SK-N-SH (cell line): ENCODE measurements at regions not wholly inside any gene's neighbourhood (a gene's known extent, or its start where the extent isn't known, plus 50 kb on each side); places are given as distances from the start of the nearest gene placed in this dataset.

Experiments used
- CTCF ChIA-PET: fragments of 300-600, 350-600 bp; formaldehyde crosslinking; extraction: SDS; loops from one replicate; lab custom pipeline; 2021; lab: Yijun Ruan, JAX
- POLR2A ChIA-PET: fragments of 350-600 bp; sonication (Branson Sonifier 250); formaldehyde crosslinking; extraction: SDS; loops from one replicate; lab custom pipeline; 2020; ENCODE audit warnings: antibody characterized with exemption, inconsistent platforms; lab: Yijun Ruan, JAX
- DNase-seq: peaks from one replicate; pipeline ENCODE4 v3.0.0; 2012
- H2AFZ ChIP-seq: fragments of 200-600 bp; sonication (generic); 2 replicates; pipeline ENCODE4 v1.8.1; 2016; ENCODE audit warnings: antibody characterized with exemption, mild to moderate bottlenecking, low read depth
- H3F3A ChIP-seq: fragments of 200-600 bp; sonication (generic); replicated peaks from 2 replicates; pipeline ENCODE3; 2016; ENCODE audit warnings: antibody characterized with exemption, mild to moderate bottlenecking; ENCODE audit not compliant: insufficient read depth
- H3K27ac ChIP-seq, 2 experiments: fragments of 200-500 bp in 1 of 2; fragments of 200-600 bp in 1 of 2; sonication (Bioruptor generic) in 1 of 2; sonication (generic), shearing (Covaris generic) in 1 of 2; 2 replicates each; pipeline versions ENCODE4 v1.5.1 to v1.6.1; 2014 to 2016; ENCODE audit warnings: low read depth in 2 of 2, inconsistent platforms in 1 of 2, low read length in 1 of 2, mild to moderate bottlenecking in 1 of 2, mixed read lengths in 1 of 2
- H3K27me3 ChIP-seq: fragments of 200-600 bp; sonication (generic), shearing (Covaris generic); 2 replicates; pipeline ENCODE4 v1.6.1; 2016; ENCODE audit warnings: mixed run types; ENCODE audit not compliant: insufficient read depth
- H3K36me3 ChIP-seq, 2 experiments: fragments of 200-500 bp in 1 of 2; fragments of 200-600 bp in 1 of 2; sonication (Bioruptor generic) in 1 of 2; sonication (generic) in 1 of 2; replicated peaks in 1 of 2; 2 replicates each; pipeline versions ENCODE3 to v1.5.1; 2014 to 2016; ENCODE audit warnings: low read length in 1 of 2, mild to moderate bottlenecking in 1 of 2; ENCODE audit not compliant: insufficient read depth in 2 of 2, control insufficient read depth in 1 of 2
- H3K4me1 ChIP-seq, 2 experiments: fragments of 200-500 bp in 1 of 2; fragments of 200-600 bp in 1 of 2; sonication (Bioruptor generic) in 1 of 2; sonication (generic), shearing (Covaris generic) in 1 of 2; 2 replicates each; pipeline versions ENCODE4 v1.5.1 to v1.6.1; 2014 to 2016; ENCODE audit warnings: low read depth in 1 of 2, low read length in 1 of 2, mixed run types in 1 of 2; ENCODE audit not compliant: insufficient read depth in 2 of 2, control insufficient read depth in 1 of 2
- H3K4me2 ChIP-seq: fragments of 200-600 bp; sonication (generic), shearing (Covaris generic); 2 replicates; pipeline ENCODE4 v1.6.1; 2017; ENCODE audit warnings: mixed run types
- H3K4me3 ChIP-seq, 2 experiments: fragments of 200-500 bp in 1 of 2; fragments of 200-600 bp in 1 of 2; sonication (Bioruptor generic) in 1 of 2; sonication (generic), shearing (Covaris generic) in 1 of 2; 2 replicates each; pipeline versions ENCODE4 v1.5.1 to v1.8.1; 2014 to 2016; ENCODE audit warnings: low read depth in 2 of 2, inconsistent platforms in 1 of 2, low read length in 1 of 2, mild to moderate bottlenecking in 1 of 2, mixed read lengths in 1 of 2, moderate library complexity in 1 of 2
- H3K79me2 ChIP-seq: fragments of 200-600 bp; sonication (generic); 2 replicates; pipeline ENCODE4 v1.8.1; 2017; ENCODE audit warnings: mild to moderate bottlenecking; ENCODE audit not compliant: insufficient read depth
- H3K9ac ChIP-seq: fragments of 200-600 bp; sonication (generic); 2 replicates; pipeline ENCODE4 v1.6.1; 2017; ENCODE audit warnings: mixed run types
- H3K9me2 ChIP-seq: fragments of 200-600 bp; sonication (generic); 2 replicates; pipeline ENCODE4 v1.6.1; 2017; ENCODE audit warnings: mixed run types
- H3K9me3 ChIP-seq: fragments of 200-600 bp; sonication (generic); 2 replicates; pipeline ENCODE4 v1.6.1; 2017; ENCODE audit warnings: mixed run types, mild to moderate bottlenecking, moderate library complexity
- H4K20me1 ChIP-seq: fragments of 200-600 bp; sonication (generic); 2 replicates; pipeline ENCODE4 v1.6.1; 2017; ENCODE audit warnings: mild to moderate bottlenecking, mixed run types; ENCODE audit not compliant: insufficient read depth
- CTCF ChIP-seq: fragments of 200-600 bp; sonication (generic); IDR thresholded peaks from 2 replicates; pipeline ENCODE4 v1.6.1; 2017; ENCODE audit warnings: antibody characterized with exemption, mild to moderate bottlenecking, moderate library complexity
- ELF1 ChIP-seq: IDR thresholded peaks from 2 replicates; pipeline ENCODE4 v1.4.0; 2012
- FOSL2 ChIP-seq: IDR thresholded peaks from 2 replicates; pipeline ENCODE4 v1.4.0; 2012; ENCODE audit warnings: low read depth, mild to moderate bottlenecking, moderate library complexity, borderline replicate concordance
- FOXJ3 ChIP-seq: sonication (generic); formaldehyde crosslinking; IDR thresholded peaks from 2 replicates; pipeline ENCODE4 v1.5.1; 2020; ENCODE audit warnings: mild to moderate bottlenecking, missing genetic modification reagents
- GATA2 ChIP-seq: sonication (generic); formaldehyde crosslinking; IDR thresholded peaks from 2 replicates; pipeline ENCODE4 v1.5.0; 2020; ENCODE audit warnings: mild to moderate bottlenecking, missing genetic modification reagents
- JUND ChIP-seq: IDR thresholded peaks from 2 replicates; pipeline ENCODE4 v1.4.0; 2012
- MAX ChIP-seq: IDR thresholded peaks from 2 replicates; pipeline ENCODE4 v1.4.0; 2012; ENCODE audit warnings: low read depth
- MEF2A ChIP-seq: IDR thresholded peaks from 2 replicates; pipeline ENCODE4 v1.4.0; 2012; ENCODE audit warnings: low read depth, borderline replicate concordance
- MXI1 ChIP-seq: IDR thresholded peaks from 2 replicates; pipeline ENCODE4 v1.6.1; 2012; ENCODE audit warnings: mild to moderate bottlenecking, low read depth, low read length, improper control_type of control experiment
- NFIC ChIP-seq: IDR thresholded peaks from 2 replicates; pipeline ENCODE4 v1.4.0; 2012; ENCODE audit warnings: borderline replicate concordance
- PBX3 ChIP-seq: IDR thresholded peaks from 2 replicates; pipeline ENCODE4; 2012
- POLR2AphosphoS5 ChIP-seq: IDR thresholded peaks from 2 replicates; pipeline ENCODE4 v1.6.1; 2012; ENCODE audit warnings: low read depth, low read length
- RAD21 ChIP-seq: IDR thresholded peaks from 2 replicates; pipeline ENCODE4 v1.6.1; 2012; ENCODE audit warnings: mild to moderate bottlenecking, low read length
- RCOR1 ChIP-seq: fragments of 150-350 bp; IDR thresholded peaks from 2 replicates; pipeline ENCODE4 v1.6.1; 2017; ENCODE audit warnings: antibody characterized with exemption, low read length
- REST ChIP-seq: IDR thresholded peaks from 2 replicates; pipeline ENCODE4 v1.6.1; 2012; ENCODE audit warnings: mild to moderate bottlenecking, low read depth, low read length, moderate library complexity
- RFX5 ChIP-seq: IDR thresholded peaks from 2 replicates; pipeline ENCODE4 v1.6.1; 2012; ENCODE audit warnings: mild to moderate bottlenecking, improper control_type of control experiment, low read length
- RXRA ChIP-seq: IDR thresholded peaks from 2 replicates; pipeline ENCODE4 v1.4.0; 2012; ENCODE audit warnings: low read depth, mild to moderate bottlenecking, borderline replicate concordance
- SMC3 ChIP-seq: IDR thresholded peaks from 2 replicates; pipeline ENCODE4 v1.6.1; 2012; ENCODE audit warnings: low read depth, low read length, improper control_type of control experiment
- TCF12 ChIP-seq: IDR thresholded peaks from 2 replicates; pipeline ENCODE4 v1.4.0; 2012
- ZBTB33 ChIP-seq: IDR thresholded peaks from 2 replicates; pipeline ENCODE4 v1.4.0; 2012; ENCODE audit warnings: low read depth, borderline replicate concordance
- WGBS: methylation state at CpG from one replicate; pipeline ENCODE4 v1.1.6; 2017; ENCODE audit warnings: low lambda C conversion rate; 5-methylcytosine and 5-hydroxymethylcytosine counted together

- Histone ChIP-seq H3K36me3 (no peaks in the 10 kb centered on the region), H3K27me3 (no peaks in the 10 kb centered on the region), H3K9ac (no peak overlapping the region), H3K27ac (no peak overlapping the region), H3K9me2 (no peaks in the 10 kb centered on the region), H3K4me3 (no peak overlapping the region), H3K4me1 (no peaks in the 10 kb centered on the region), H2AFZ (no peak overlapping the region), H3K79me2 (no peaks in the 10 kb centered on the region), H3K9me3 (no peaks in the 10 kb centered on the region), H3F3A (no peaks in the 10 kb centered on the region), H3K4me2 (no peak overlapping the region), H4K20me1 (no peaks in the 10 kb centered on the region)
- ChIA-PET CTCF (no interaction called here), POLR2A (no interaction called here)
- 53% methylated on average over 4 of the region's 4 CpGs for WGBS
- TF ChIP-seq RXRA (no peak), RCOR1 (no peak), NFIC (no peak), JUND (no peak), MAX (no peak), RAD21 (no peak), FOXJ3 (CRISPR knock-in tag) (no peak), SMC3 (no peak), MEF2A (no peak), GATA2 (no peak), MXI1 (no peak), ELF1 (no peak), CTCF (no peak), REST (no peak), ZBTB33 (no peak), POLR2AphosphoS5 (no peak), TCF12 (no peak), PBX3 (no peak), RFX5 (no peak), FOSL2 (no peak)
- no peak for DNase-seq
Measured at GRCh38 chr4:23149815-23150214, 457.1 kb downstream of the GBA3 start.
